ENCODE measurements at regions not wholly inside any gene's neighbourhood (a gene's known extent, or its start where the extent isn't known, plus 50 kb on each side); places are given as distances from the start of the nearest gene placed in this dataset.

DNA sequence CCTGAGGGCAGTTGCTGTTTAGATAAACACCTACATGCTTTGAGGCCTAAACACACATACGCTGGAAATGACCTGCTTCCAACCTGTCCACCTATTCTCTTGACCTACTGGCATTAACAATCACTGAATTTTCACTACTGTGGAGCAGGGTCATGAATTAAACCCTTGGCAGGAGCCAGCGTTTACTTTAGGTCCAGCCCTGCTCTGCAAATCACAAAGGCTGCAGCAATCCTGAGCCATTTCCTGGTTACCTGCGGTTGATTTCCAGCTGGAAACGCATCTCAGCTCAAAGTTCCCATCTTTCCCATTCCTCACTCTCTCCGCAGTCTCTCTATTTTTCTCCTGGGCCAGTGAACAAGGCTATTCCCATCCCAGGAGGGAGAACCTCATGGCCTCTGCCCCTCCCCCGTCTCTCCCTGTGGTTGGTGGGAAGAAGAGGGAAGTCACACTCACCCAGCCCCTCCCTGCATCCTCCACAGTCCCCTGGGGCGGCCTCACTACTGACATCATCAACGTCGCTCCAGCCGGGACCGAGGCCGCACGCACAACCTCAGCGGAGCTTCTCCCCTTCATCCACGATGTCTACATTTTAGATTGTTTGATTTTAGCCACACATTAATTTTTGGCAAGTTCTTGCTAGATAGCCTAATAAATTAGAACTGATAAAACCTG lies 84.5 kb upstream of the SNTG2 start:
- no peak for TF ChIP-seq POLR2A (IDR thresholded peaks at IDR 0.05; ENCODE audit: extremely low read depth, insufficient read length)
- 0 out of 2 replicates have a peak, but pooled peaks have one; percentile 30 for TF ChIP-seq MAX (IDR thresholded peaks at IDR 0.05; ENCODE audit: low read depth, low read length)
- peak; percentile 92 for DNase-seq (ENCODE audit: low read depth)
- peak overlapping the region; percentile 46 for H3K4me3 ChIP-seq (ENCODE audit: low read depth, low read length)

DNA sequence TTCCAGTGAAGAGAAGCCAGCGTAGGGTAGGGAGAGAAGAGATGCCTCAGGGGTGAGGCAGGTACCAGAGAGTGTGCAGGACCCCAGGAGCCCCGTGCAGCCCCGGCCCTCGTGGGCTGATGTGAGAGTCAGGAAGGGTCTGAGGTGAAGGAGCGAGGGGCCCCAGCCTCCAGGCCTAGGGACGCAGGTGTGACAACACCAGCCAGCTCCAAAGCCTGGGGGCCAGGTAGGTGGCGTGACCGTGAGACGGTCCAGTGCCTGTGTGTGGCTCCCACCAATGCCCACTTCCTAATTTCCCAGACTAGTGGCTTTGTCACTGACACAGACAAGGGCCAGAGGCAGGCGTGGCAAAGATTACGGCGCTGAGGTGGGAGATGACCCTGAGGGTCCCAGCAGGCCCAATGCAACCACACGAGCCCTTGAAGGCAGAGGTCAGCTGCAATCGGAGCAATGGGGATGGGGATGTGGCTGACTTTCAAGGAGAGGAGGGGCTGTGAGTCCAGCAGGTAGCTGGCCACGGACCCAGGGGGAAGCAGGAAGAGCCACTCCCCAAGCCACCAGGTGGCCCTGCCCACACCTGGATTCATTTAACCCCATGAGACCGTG lies 86.0 kb upstream of the SNTG2 start:
- TF ChIP-seq CTCF (IDR thresholded peaks at IDR 0.05; ENCODE audit: low read depth, low read length) (no peak), MYC (IDR thresholded peaks at IDR 0.05; ENCODE audit: low read depth, low read length) (no peak), MAX (IDR thresholded peaks at IDR 0.05; ENCODE audit: low read depth, low read length) (no peak), POLR2A (IDR thresholded peaks at IDR 0.05; ENCODE audit: extremely low read depth, insufficient read length) (no peak)
- no peak for DNase-seq (ENCODE audit: low read depth)
- H3K4me3 ChIP-seq (ENCODE audit: low read depth, low read length), result no peak overlapping the region

DNA sequence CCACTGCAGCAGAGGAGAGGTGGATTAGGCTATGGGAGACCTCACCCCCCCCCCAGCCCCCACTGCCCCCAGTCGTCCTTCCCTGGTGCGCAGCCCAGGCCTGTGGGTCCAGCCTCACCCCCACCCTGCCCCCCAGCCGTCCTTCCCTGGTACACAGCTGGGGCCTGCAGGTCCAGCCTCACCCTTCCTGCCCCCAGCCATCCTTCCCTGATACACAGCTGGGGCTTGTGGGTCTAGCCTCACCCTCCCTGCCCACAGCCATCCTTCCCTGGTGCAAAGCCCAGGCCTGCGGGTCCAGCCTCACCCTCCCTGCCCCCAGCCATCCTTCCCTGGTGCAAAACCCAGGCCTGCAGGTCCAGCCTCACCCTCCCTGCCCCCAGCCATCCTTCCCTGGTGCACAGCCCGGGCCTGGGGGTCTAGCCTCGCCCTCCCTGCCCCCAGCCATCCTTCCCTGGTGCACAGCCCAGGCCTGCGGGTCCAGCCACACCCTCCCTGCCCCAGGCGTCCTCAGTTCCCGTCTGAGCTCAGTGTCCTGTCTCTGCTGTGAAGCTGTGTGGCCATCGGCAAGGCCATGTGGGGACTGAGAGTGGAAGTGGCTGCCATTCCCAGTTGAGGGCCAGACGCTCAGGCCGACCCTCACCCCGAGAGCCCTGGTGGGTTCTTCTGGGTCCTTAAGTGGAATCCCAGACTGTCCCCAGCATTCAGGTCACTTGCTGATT lies 86.8 kb upstream of the SNTG2 start:
- H3K4me3 ChIP-seq (ENCODE audit: low read depth, low read length), result no peak overlapping the region
- DNase-seq (ENCODE audit: low read depth), result no peak
- TF ChIP-seq MYC (IDR thresholded peaks at IDR 0.05; ENCODE audit: low read depth, low read length) (no peak), POLR2A (IDR thresholded peaks at IDR 0.05; ENCODE audit: extremely low read depth, insufficient read length) (no peak), CTCF (IDR thresholded peaks at IDR 0.05; ENCODE audit: low read depth, low read length) (no peak), MAX (IDR thresholded peaks at IDR 0.05; ENCODE audit: low read depth, low read length) (no peak)

GRCh38 chr2:862731-863466 lies 87.8 kb upstream of the SNTG2 start:
- TF ChIP-seq MYC (IDR thresholded peaks at IDR 0.05; ENCODE audit: low read depth, low read length) (no peak), POLR2A (IDR thresholded peaks at IDR 0.05; ENCODE audit: extremely low read depth, insufficient read length) (no peak), CTCF (IDR thresholded peaks at IDR 0.05; ENCODE audit: low read depth, low read length) (no peak), MAX (IDR thresholded peaks at IDR 0.05; ENCODE audit: low read depth, low read length) (no peak)
- H3K4me3 ChIP-seq (ENCODE audit: low read depth, low read length), result no peak overlapping the region
- DNase-seq (ENCODE audit: low read depth), result no peak

DNA sequence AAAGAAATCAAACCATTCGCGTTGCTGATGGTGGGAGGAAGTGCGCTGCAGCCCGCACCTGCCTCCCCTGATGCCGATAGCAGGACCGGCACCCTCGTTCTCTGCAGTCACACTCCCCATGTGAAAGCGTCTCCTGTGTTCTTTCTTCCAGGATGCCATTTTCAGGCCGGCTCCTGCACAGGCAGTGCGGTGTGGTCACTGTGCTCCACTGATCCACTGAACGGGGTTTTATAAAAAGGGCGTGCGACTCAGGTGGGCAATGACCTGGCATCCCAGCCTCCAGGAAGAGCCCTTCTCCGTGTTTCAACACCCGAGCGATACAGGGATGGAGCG lies 88.3 kb upstream of the SNTG2 start:
- no peak for DNase-seq (ENCODE audit: low read depth)
- H3K4me3 ChIP-seq (ENCODE audit: low read depth, low read length), result no peak overlapping the region
- TF ChIP-seq POLR2A (IDR thresholded peaks at IDR 0.05; ENCODE audit: extremely low read depth, insufficient read length) (no peak), CTCF (IDR thresholded peaks at IDR 0.05; ENCODE audit: low read depth, low read length) (no peak), MYC (IDR thresholded peaks at IDR 0.05; ENCODE audit: low read depth, low read length) (no peak), MAX (IDR thresholded peaks at IDR 0.05; ENCODE audit: low read depth, low read length) (no peak)

All from NB4 (cell line).